GM18517 (cell line): ENCODE measurements at regions not wholly inside any gene's neighbourhood (a gene's known extent, or its start where the extent isn't known, plus 50 kb on each side); places are given as distances from the start of the nearest gene placed in this dataset.

Source experiments
- ATAC-seq: cut with Tn5 transposase; IDR thresholded peaks from one replicate; pipeline ENCODE4 v1.9.1; 2021; ENCODE audit warnings: mild to moderate bottlenecking, moderate library complexity; ENCODE audit not compliant: unreplicated experiment

GRCh38 chr3:182525766-182526374 is 267.4 kb upstream of the ATP11B start:
- no peak for ATAC-seq

- ATAC-seq: no peak
Measured at GRCh38 chr3:182527745-182528144, 265.6 kb upstream of the ATP11B start.

GRCh38 chr3:182530316-182530715 is 263.0 kb upstream of the ATP11B start:
- no peak for ATAC-seq

GRCh38 chr3:182533394-182533793 is 259.9 kb upstream of the ATP11B start:
- ATAC-seq: no peak

- ATAC-seq: no peak
Measured at GRCh38 chr3:182544542-182544941, 248.8 kb upstream of the ATP11B start.

- ATAC-seq: no peak
Measured at GRCh38 chr3:182562274-182562673, 231.0 kb upstream of the ATP11B start.

- no peak for ATAC-seq
Measured at GRCh38 chr3:182565916-182566796, 227.1 kb upstream of the ATP11B start.

GRCh38 chr3:182567700-182568099 is 225.6 kb upstream of the ATP11B start:
- no peak for ATAC-seq

GRCh38 chr3:182568261-182568660 is 225.0 kb upstream of the ATP11B start:
- no peak for ATAC-seq

- no peak for ATAC-seq
Measured at GRCh38 chr3:182568876-182569275, 224.4 kb upstream of the ATP11B start.

- no peak for ATAC-seq
Measured at GRCh38 chr3:182570946-182571594, 222.2 kb upstream of the ATP11B start.

GRCh38 chr3:182575941-182576340 is 217.4 kb upstream of the ATP11B start:
- ATAC-seq: no peak

GRCh38 chr3:182583545-182583944 is 209.8 kb upstream of the ATP11B start:
- no peak for ATAC-seq

- ATAC-seq: no peak
Measured at GRCh38 chr3:182585532-182586150, 207.7 kb upstream of the ATP11B start.

GRCh38 chr3:182592747-182593146 is 200.6 kb upstream of the ATP11B start:
- ATAC-seq: no peak

GRCh38 chr3:182596676-182597410 is 196.5 kb upstream of the ATP11B start:
- no peak for ATAC-seq

GRCh38 chr3:182597621-182598041 is 195.7 kb upstream of the ATP11B start:
- ATAC-seq: no peak

- ATAC-seq: no peak
Measured at GRCh38 chr3:182601597-182601996, 191.7 kb upstream of the ATP11B start.

- ATAC-seq: no peak
Measured at GRCh38 chr3:182603501-182603900, 189.8 kb upstream of the ATP11B start.

- no peak for ATAC-seq
Measured at GRCh38 chr3:182605882-182606611, 187.3 kb upstream of the ATP11B start.
